ENCODE measurements at regions not wholly inside any gene's neighbourhood (a gene's known extent, or its start where the extent isn't known, plus 50 kb on each side); places are given as distances from the start of the nearest gene placed in this dataset.

DNA sequence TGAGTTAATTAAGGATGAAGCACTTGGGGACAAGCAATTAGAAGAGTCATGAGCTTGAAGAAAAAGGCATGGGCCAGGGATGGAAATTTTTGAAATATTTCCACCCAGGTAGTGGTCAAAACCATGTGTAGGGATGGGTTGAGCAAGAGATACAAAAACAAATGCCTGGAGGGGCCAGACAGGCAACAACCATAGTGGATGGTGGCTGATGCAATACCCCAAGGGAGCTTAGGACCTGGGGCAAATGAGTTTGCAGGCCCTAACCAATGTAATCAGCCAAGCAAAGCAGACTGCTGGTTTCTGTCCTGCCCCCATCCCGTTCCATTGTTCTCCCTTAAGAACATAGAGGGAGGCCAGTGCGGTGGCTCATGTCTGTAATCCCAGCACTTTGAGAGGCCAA is 119.1 kb upstream of the FGGY start:
- H3K9me3 ChIP-seq (ENCODE audit: low read depth, low read length, poor library complexity, severe bottlenecking) = no peaks in the 10 kb centered on the region
- H3K27me3 ChIP-seq (replicated peaks; ENCODE audit: insufficient read depth, low read depth, low read length, poor library complexity) = no peaks in the 10 kb centered on the region
- no peak overlapping the region for H3K4me3 ChIP-seq (ENCODE audit: low read depth, low read length, poor library complexity, severe bottlenecking)
- no peaks in the 10 kb centered on the region for H3K36me3 ChIP-seq (ENCODE audit: insufficient read depth, low read length, poor library complexity, severe bottlenecking)
- intact Hi-C loops (cut with micrococcal nuclease; ENCODE audit: unreplicated experiment) = no loop called here
- H3K27ac ChIP-seq (ENCODE audit: low read depth, low read length, poor library complexity, severe bottlenecking) = no peak overlapping the region
- no peak for DNase-seq (ENCODE audit: low spot score)
- H3K4me1 ChIP-seq (ENCODE audit: insufficient read depth, low read length, poor library complexity, severe bottlenecking) = no peaks in the 10 kb centered on the region
- no TSS peak for BruUV-seq (replicated peaks)
- TF ChIP-seq, protein P1, sequence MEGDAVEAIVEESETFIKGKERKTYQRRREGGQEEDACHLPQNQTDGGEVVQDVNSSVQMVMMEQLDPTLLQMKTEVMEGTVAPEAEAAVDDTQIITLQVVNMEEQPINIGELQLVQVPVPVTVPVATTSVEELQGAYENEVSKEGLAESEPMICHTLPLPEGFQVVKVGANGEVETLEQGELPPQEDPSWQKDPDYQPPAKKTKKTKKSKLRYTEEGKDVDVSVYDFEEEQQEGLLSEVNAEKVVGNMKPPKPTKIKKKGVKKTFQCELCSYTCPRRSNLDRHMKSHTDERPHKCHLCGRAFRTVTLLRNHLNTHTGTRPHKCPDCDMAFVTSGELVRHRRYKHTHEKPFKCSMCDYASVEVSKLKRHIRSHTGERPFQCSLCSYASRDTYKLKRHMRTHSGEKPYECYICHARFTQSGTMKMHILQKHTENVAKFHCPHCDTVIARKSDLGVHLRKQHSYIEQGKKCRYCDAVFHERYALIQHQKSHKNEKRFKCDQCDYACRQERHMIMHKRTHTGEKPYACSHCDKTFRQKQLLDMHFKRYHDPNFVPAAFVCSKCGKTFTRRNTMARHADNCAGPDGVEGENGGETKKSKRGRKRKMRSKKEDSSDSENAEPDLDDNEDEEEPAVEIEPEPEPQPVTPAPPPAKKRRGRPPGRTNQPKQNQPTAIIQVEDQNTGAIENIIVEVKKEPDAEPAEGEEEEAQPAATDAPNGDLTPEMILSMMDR (conservative IDR thresholded peaks at IDR 0.05; ENCODE audit: low read depth, low read length) = no peak
- TF ChIP-seq EZH2 (IDR thresholded peaks at IDR 0.05; ENCODE audit: borderline replicate concordance, low read depth, low read length, poor library complexity, severe bottlenecking) = no peak
- ChIA-PET CTCF (interaction anchor here (0.5 kb wide), 1 partner anchor 126 kb away, joined by 3 read pairs; no protein-coding TSS in a partner anchor), POLR2A (ENCODE audit: low non-redundant PET) (no interaction called here)

- Histone ChIP-seq H3K27ac (ENCODE audit: low read depth, low read length, poor library complexity, severe bottlenecking) (no peak overlapping the region), H3K9me3 (ENCODE audit: low read depth, low read length, poor library complexity, severe bottlenecking) (no peaks in the 10 kb centered on the region), H3K27me3 (replicated peaks; ENCODE audit: insufficient read depth, low read depth, low read length, poor library complexity) (no peaks in the 10 kb centered on the region), H3K4me3 (ENCODE audit: low read depth, low read length, poor library complexity, severe bottlenecking) (no peak overlapping the region), H3K4me1 (ENCODE audit: insufficient read depth, low read length, poor library complexity, severe bottlenecking) (no peaks in the 10 kb centered on the region), H3K36me3 (ENCODE audit: insufficient read depth, low read length, poor library complexity, severe bottlenecking) (no peaks in the 10 kb centered on the region)
- ChIA-PET CTCF (no interaction called here), POLR2A (ENCODE audit: low non-redundant PET) (no interaction called here)
- no peak for DNase-seq (ENCODE audit: low spot score)
- no TSS peak for BruUV-seq (replicated peaks)
- TF ChIP-seq, protein P1 (conservative IDR thresholded peaks at IDR 0.05; ENCODE audit: low read depth, low read length) = no peak
- no peak for TF ChIP-seq EZH2 (IDR thresholded peaks at IDR 0.05; ENCODE audit: borderline replicate concordance, low read depth, low read length, poor library complexity, severe bottlenecking)
- intact Hi-C loops (cut with micrococcal nuclease; ENCODE audit: unreplicated experiment) = no loop called here
These were observed 118.3 kb upstream of the FGGY start for GRCh38 chr1:59178339-59179187.

GRCh38 chr1:59179673-59180072 is 117.2 kb upstream of the FGGY start:
- no peaks in the 10 kb centered on the region for H3K27me3 ChIP-seq (replicated peaks; ENCODE audit: insufficient read depth, low read depth, low read length, poor library complexity)
- H3K36me3 ChIP-seq (ENCODE audit: insufficient read depth, low read length, poor library complexity, severe bottlenecking) = no peaks in the 10 kb centered on the region
- intact Hi-C loops (cut with micrococcal nuclease; ENCODE audit: unreplicated experiment) = no loop called here
- H3K9me3 ChIP-seq (ENCODE audit: low read depth, low read length, poor library complexity, severe bottlenecking) = no peaks in the 10 kb centered on the region
- no peaks in the 10 kb centered on the region for H3K4me1 ChIP-seq (ENCODE audit: insufficient read depth, low read length, poor library complexity, severe bottlenecking)
- BruUV-seq (replicated peaks) = no TSS peak
- ChIA-PET CTCF (no interaction called here), POLR2A (ENCODE audit: low non-redundant PET) (no interaction called here)
- H3K4me3 ChIP-seq (ENCODE audit: low read depth, low read length, poor library complexity, severe bottlenecking) = no peak overlapping the region
- H3K27ac ChIP-seq (ENCODE audit: low read depth, low read length, poor library complexity, severe bottlenecking) = no peak overlapping the region
- DNase-seq (ENCODE audit: low spot score) = no peak
- TF ChIP-seq EZH2 (IDR thresholded peaks at IDR 0.05; ENCODE audit: borderline replicate concordance, low read depth, low read length, poor library complexity, severe bottlenecking) = no peak
- TF ChIP-seq, protein P1 (conservative IDR thresholded peaks at IDR 0.05; ENCODE audit: low read depth, low read length) = no peak

Measured in A673 (cell line).